B cell (primary cell): ENCODE measurements at regions not wholly inside any gene's neighbourhood (a gene's known extent, or its start where the extent isn't known, plus 50 kb on each side); places are given as distances from the start of the nearest gene placed in this dataset.

Experiments
- CTCF ChIP-seq: fragments of 200-600 bp; IDR thresholded peaks from one replicate; pipeline ENCODE4 v1.8.0; 2022; ENCODE audit warnings: antibody characterized with exemption, mild to moderate bottlenecking
- EZH2 ChIP-seq: IDR thresholded peaks from 2 replicates; pipeline ENCODE4 v1.6.1; 2012; ENCODE audit warnings: borderline replicate concordance, low read depth, mild to moderate bottlenecking, moderate library complexity, low read length; ENCODE audit not compliant: insufficient read depth, poor library complexity, severe bottlenecking

- no peak for TF ChIP-seq CTCF
- no peak for TF ChIP-seq EZH2
These were observed 85.9 kb upstream of the C3orf80 start for GRCh38 chr3:160139291-160139690.
